Hepatocyte (in vitro differentiated cells): ENCODE measurements at regions not wholly inside any gene's neighbourhood (a gene's known extent, or its start where the extent isn't known, plus 50 kb on each side); places are given as distances from the start of the nearest gene placed in this dataset.

Experiments
- DNase-seq: peaks from one replicate; pipeline ENCODE4 v3.0.0-alpha.2; 2016; ENCODE audit warnings: low spot score
- H2AFZ ChIP-seq: fragments of 200-600 bp; sonication (generic); 2 replicates; pipeline ENCODE4 v1.6.0; 2016; ENCODE audit warnings: antibody characterized with exemption, mild to moderate bottlenecking
- H3K27ac ChIP-seq: fragments of 200-600 bp; sonication (generic); 2 replicates; pipeline ENCODE4 v1.5.1; 2016; ENCODE audit warnings: mild to moderate bottlenecking
- H3K27me3 ChIP-seq: fragments of 200-600 bp; sonication (generic); 2 replicates; pipeline ENCODE4 v1.6.1; 2016
- H3K36me3 ChIP-seq: fragments of 200-600 bp; sonication (generic); replicated peaks from 2 replicates; pipeline ENCODE4 v1.5.1; 2016; ENCODE audit warnings: low read depth; ENCODE audit not compliant: insufficient read depth
- H3K4me1 ChIP-seq: fragments of 200-600 bp; sonication (generic); 2 replicates; pipeline ENCODE4 v1.5.1; 2016; ENCODE audit warnings: mild to moderate bottlenecking, moderate library complexity; ENCODE audit not compliant: insufficient read depth
- H3K4me2 ChIP-seq: fragments of 200-600 bp; sonication (generic); 2 replicates; pipeline ENCODE4 v1.6.0; 2016
- H3K4me3 ChIP-seq: fragments of 200-600 bp; sonication (generic); 2 replicates; pipeline ENCODE4 v1.5.1; 2016; ENCODE audit warnings: mild to moderate bottlenecking
- H3K79me2 ChIP-seq: fragments of 200-600 bp; sonication (generic); 2 replicates; pipeline ENCODE4 v1.6.0; 2017; ENCODE audit warnings: mild to moderate bottlenecking
- H3K9me2 ChIP-seq: fragments of 200-600 bp; sonication (generic); replicated peaks from 2 replicates; pipeline ENCODE4 v1.6.0; 2017; ENCODE audit warnings: mild to moderate bottlenecking; ENCODE audit not compliant: insufficient read depth
- H3K9me3 ChIP-seq: fragments of 200-600 bp; sonication (generic); 2 replicates; pipeline ENCODE4 v1.5.1; 2016; ENCODE audit warnings: low read depth, mild to moderate bottlenecking
- H4K20me1 ChIP-seq: fragments of 200-600 bp; sonication (generic); 2 replicates; pipeline ENCODE4 v1.6.0; 2016; ENCODE audit warnings: mild to moderate bottlenecking; ENCODE audit not compliant: insufficient read depth, poor library complexity, severe bottlenecking
- CTCF ChIP-seq: fragments of 200-600 bp; sonication (generic); IDR thresholded peaks from 2 replicates; pipeline ENCODE4 v1.5.1; 2016; ENCODE audit warnings: antibody characterized with exemption, mild to moderate bottlenecking; ENCODE audit not compliant: poor library complexity
- EZH2 ChIP-seq: fragments of 200-600 bp; sonication (generic); IDR thresholded peaks from 2 replicates; pipeline ENCODE4 v1.6.1; 2016; ENCODE audit warnings: antibody characterized with exemption, mild to moderate bottlenecking, borderline replicate concordance
- EZH2phosphoT487 ChIP-seq: fragments of 200-600 bp; sonication (generic); IDR thresholded peaks from one replicate; pipeline ENCODE4 v1.6.1; 2018; ENCODE audit warnings: antibody characterized with exemption, mild to moderate bottlenecking, low read depth, moderate library complexity; ENCODE audit not compliant: unreplicated experiment, severe bottlenecking
- WGBS: methylation state at CpG from one replicate; pipeline ENCODE4 v1.1.6; 2016; ENCODE audit warnings: low lambda C conversion rate; ENCODE audit errors: missing lambda C conversion rate; 5-methylcytosine and 5-hydroxymethylcytosine counted together

GRCh38 chr3:147937891-147938290 is 528.7 kb downstream of the ZIC1 start:
- Histone ChIP-seq H3K4me1 (no peaks in the 10 kb centered on the region), H3K27me3 (no peaks in the 10 kb centered on the region), H3K4me2 (no peak overlapping the region), H4K20me1 (no peaks in the 10 kb centered on the region), H3K79me2 (no peaks in the 10 kb centered on the region), H3K9me2 (no peaks in the 10 kb centered on the region), H3K4me3 (no peak overlapping the region), H3K9me3 (no peaks in the 10 kb centered on the region), H3K36me3 (no peaks in the 10 kb centered on the region), H2AFZ (no peak overlapping the region), H3K27ac (no peak overlapping the region)
- no peak for TF ChIP-seq EZH2
- no peak for TF ChIP-seq CTCF
- no peak for TF ChIP-seq EZH2phosphoT487
- no peak for DNase-seq
- WGBS: 90% methylated on average over 2 of the region's 2 CpGs

- no peak for TF ChIP-seq EZH2
- TF ChIP-seq EZH2phosphoT487: no peak
- TF ChIP-seq CTCF: no peak
- no peaks in the 10 kb centered on the region for H3K79me2 ChIP-seq
- no peaks in the 10 kb centered on the region for H3K4me1 ChIP-seq
- no peaks in the 10 kb centered on the region for H3K36me3 ChIP-seq
- H4K20me1 ChIP-seq: no peaks in the 10 kb centered on the region
- no peaks in the 10 kb centered on the region for H3K9me2 ChIP-seq
- H3K4me3 ChIP-seq: no peak overlapping the region
- H3K9me3 ChIP-seq: no peaks in the 10 kb centered on the region
- H2AFZ ChIP-seq: no peak overlapping the region
- 94% methylated on average over 2 of the region's 2 CpGs for WGBS
- no peaks in the 10 kb centered on the region for H3K27me3 ChIP-seq
- DNase-seq: no peak
- no peak overlapping the region for H3K27ac ChIP-seq
- H3K4me2 ChIP-seq: peak overlapping the region; percentile 61
Observed at GRCh38 chr3:147939425-147939824, 530.3 kb downstream of the ZIC1 start.

GRCh38 chr3:147939839-147940238 is 530.7 kb downstream of the ZIC1 start:
- Histone ChIP-seq H3K27me3 (no peaks in the 10 kb centered on the region), H2AFZ (peak overlapping the region; percentile 74), H3K36me3 (no peaks in the 10 kb centered on the region), H3K4me1 (no peaks in the 10 kb centered on the region), H3K79me2 (no peaks in the 10 kb centered on the region), H3K9me2 (no peaks in the 10 kb centered on the region), H4K20me1 (no peaks in the 10 kb centered on the region), H3K4me2 (peak overlapping the region; percentile 61), H3K9me3 (no peaks in the 10 kb centered on the region), H3K4me3 (no peak overlapping the region), H3K27ac (no peak overlapping the region)
- no peak for TF ChIP-seq EZH2phosphoT487
- TF ChIP-seq CTCF: no peak
- no peak for TF ChIP-seq EZH2
- no peak for DNase-seq
- 42% methylated on average over 7 of the region's 7 CpGs for WGBS
